ENCODE measurements at regions not wholly inside any gene's neighbourhood (a gene's known extent, or its start where the extent isn't known, plus 50 kb on each side); places are given as distances from the start of the nearest gene placed in this dataset.

- DNase-seq = no peak
- Histone ChIP-seq H3K27me3 (no peaks in the 10 kb centered on the region), H3K36me3 (no peaks in the 10 kb centered on the region), H3K27ac (no peak overlapping the region), H3K4me3 (no peak overlapping the region), H3K4me1 (no peaks in the 10 kb centered on the region), H3K9me3 (no peaks in the 10 kb centered on the region)
- intact Hi-C loops (cut with DNase I; ENCODE audit: low total_unique reads) = no loop called here
- TF ChIP-seq, protein P1, sequence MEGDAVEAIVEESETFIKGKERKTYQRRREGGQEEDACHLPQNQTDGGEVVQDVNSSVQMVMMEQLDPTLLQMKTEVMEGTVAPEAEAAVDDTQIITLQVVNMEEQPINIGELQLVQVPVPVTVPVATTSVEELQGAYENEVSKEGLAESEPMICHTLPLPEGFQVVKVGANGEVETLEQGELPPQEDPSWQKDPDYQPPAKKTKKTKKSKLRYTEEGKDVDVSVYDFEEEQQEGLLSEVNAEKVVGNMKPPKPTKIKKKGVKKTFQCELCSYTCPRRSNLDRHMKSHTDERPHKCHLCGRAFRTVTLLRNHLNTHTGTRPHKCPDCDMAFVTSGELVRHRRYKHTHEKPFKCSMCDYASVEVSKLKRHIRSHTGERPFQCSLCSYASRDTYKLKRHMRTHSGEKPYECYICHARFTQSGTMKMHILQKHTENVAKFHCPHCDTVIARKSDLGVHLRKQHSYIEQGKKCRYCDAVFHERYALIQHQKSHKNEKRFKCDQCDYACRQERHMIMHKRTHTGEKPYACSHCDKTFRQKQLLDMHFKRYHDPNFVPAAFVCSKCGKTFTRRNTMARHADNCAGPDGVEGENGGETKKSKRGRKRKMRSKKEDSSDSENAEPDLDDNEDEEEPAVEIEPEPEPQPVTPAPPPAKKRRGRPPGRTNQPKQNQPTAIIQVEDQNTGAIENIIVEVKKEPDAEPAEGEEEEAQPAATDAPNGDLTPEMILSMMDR (IDR thresholded peaks at IDR 0.05) = no peak
- no peak for TF ChIP-seq POLR2A (IDR thresholded peaks at IDR 0.05)
Measured at GRCh38 chr2:200243441-200243840, 63.1 kb upstream of the SPATS2L start.

DNA sequence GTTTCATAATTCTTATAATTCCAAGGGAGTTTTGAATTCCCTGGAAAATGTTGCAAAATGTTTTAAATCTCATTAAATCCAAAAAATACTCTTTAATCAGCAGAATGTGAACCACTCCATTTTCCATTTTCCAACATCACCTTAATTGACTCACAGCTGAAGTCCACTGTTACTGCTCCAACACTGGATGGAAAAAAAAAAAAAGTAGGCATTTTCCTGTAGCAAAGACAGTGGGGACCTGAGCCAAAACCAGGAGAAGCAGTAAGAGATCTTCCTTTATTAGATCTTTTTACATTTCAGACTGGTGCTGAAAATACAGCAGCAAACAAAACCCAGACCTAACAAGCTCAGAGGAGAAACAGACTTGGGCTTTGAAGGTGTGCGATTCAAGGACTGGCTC is 62.4 kb upstream of the SPATS2L start:
- H3K4me1 ChIP-seq = no peaks in the 10 kb centered on the region
- no peaks in the 10 kb centered on the region for H3K27me3 ChIP-seq
- TF ChIP-seq, protein P1 (IDR thresholded peaks at IDR 0.05) = no peak
- no peak for TF ChIP-seq POLR2A (IDR thresholded peaks at IDR 0.05)
- no peaks in the 10 kb centered on the region for H3K36me3 ChIP-seq
- no peak overlapping the region for H3K4me3 ChIP-seq
- H3K9me3 ChIP-seq = no peaks in the 10 kb centered on the region
- DNase-seq = no peak
- intact Hi-C loops (cut with DNase I; ENCODE audit: low total_unique reads) = no loop called here
- H3K27ac ChIP-seq = no peak overlapping the region

GRCh38 chr2:200247494-200247893 is 59.0 kb upstream of the SPATS2L start:
- intact Hi-C loops (cut with DNase I; ENCODE audit: low total_unique reads) = no loop called here
- no peak for TF ChIP-seq POLR2A (IDR thresholded peaks at IDR 0.05)
- TF ChIP-seq, protein P1 (IDR thresholded peaks at IDR 0.05) = no peak
- no peaks in the 10 kb centered on the region for H3K36me3 ChIP-seq
- no peak for DNase-seq
- H3K9me3 ChIP-seq = no peaks in the 10 kb centered on the region
- H3K4me1 ChIP-seq = no peaks in the 10 kb centered on the region
- no peak overlapping the region for H3K27ac ChIP-seq
- no peak overlapping the region for H3K4me3 ChIP-seq
- no peaks in the 10 kb centered on the region for H3K27me3 ChIP-seq

DNA sequence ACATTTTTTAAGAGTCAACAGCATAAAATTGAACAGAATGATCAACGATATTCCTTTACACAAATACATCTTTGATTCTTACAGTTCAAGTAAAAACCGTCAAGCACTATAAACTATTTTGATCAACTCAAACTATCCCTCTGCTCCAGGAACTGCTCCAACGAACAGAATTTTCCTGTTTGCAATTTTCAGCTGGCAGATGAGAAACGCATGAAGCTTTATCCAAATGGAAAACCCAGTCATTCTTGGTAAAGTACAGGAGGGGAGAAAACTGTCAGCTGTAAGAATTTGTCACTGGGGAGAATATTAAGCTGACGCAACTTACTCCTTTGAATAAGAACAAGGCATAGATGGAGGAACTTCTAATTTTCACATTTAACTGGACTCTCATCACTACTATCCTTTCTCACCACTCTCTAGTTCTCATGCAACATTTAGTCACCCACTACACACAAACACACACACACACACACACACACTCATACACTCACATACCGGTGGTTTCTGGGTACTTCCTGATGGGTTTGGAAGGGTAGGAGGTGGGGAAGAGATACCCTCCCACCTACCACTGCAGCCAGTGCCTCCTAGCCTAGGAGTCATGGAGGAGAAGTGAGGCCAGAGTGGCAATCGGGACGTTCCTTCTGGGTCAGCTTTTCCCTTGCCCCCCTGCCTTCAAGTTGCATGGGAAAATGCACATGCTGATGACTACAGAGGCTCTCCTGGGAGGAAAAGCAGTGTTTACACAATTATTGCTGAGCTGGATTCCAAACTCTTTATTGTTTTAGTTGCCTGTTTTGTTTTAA is 54.0 kb upstream of the SPATS2L start:
- H3K27ac ChIP-seq = no peak overlapping the region
- no peaks in the 10 kb centered on the region for H3K27me3 ChIP-seq
- no peaks in the 10 kb centered on the region for H3K4me1 ChIP-seq
- H3K9me3 ChIP-seq = no peaks in the 10 kb centered on the region
- H3K4me3 ChIP-seq = no peak overlapping the region
- DNase-seq = no peak
- H3K36me3 ChIP-seq = no peaks in the 10 kb centered on the region
- intact Hi-C loops (cut with DNase I; ENCODE audit: low total_unique reads) = no loop called here
- TF ChIP-seq POLR2A (IDR thresholded peaks at IDR 0.05) = no peak
- TF ChIP-seq, protein P1 (IDR thresholded peaks at IDR 0.05) = no peak

DNA sequence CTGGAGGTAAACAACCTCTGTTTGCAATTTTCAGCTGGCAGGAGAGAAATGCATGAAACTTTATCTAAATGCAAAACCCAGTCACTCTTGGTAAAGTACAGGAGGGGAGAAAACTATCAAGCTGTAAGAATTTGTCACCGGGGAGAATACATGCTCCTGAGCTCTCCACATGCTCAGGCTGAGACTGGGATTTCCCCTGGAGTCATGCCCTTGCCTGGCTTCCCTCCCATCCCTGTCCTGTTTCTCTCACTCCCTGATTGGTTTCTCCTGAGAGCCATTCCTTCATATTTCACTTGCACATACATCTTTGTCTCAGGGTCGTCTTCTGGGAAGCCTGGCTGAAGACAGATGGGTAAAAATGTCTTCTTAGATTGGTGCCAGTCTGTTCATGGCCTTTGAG is 52.9 kb upstream of the SPATS2L start:
- intact Hi-C loops (cut with DNase I; ENCODE audit: low total_unique reads) = no loop called here
- TF ChIP-seq POLR2A (IDR thresholded peaks at IDR 0.05) = no peak
- TF ChIP-seq, protein P1 (IDR thresholded peaks at IDR 0.05) = no peak
- no peak overlapping the region for H3K27ac ChIP-seq
- no peaks in the 10 kb centered on the region for H3K27me3 ChIP-seq
- H3K36me3 ChIP-seq = no peaks in the 10 kb centered on the region
- H3K4me1 ChIP-seq = no peaks in the 10 kb centered on the region
- H3K4me3 ChIP-seq = no peak overlapping the region
- no peaks in the 10 kb centered on the region for H3K9me3 ChIP-seq
- DNase-seq = no peak

Data from uterus (tissue), 3 donors.